ENCODE measurements at regions not wholly inside any gene's neighbourhood (a gene's known extent, or its start where the extent isn't known, plus 50 kb on each side); places are given as distances from the start of the nearest gene placed in this dataset.
"Not testable (repeated sequence)": the region's sequence is repeated elsewhere in the genome, so short reads cannot be mapped to it uniquely, and the experiment has no call there.

- no peak for DNase-seq (ENCODE audit: low read depth)
Measured at GRCh38 chr2:14424478-14425390, 207.8 kb upstream of the LRATD1 start.

DNA sequence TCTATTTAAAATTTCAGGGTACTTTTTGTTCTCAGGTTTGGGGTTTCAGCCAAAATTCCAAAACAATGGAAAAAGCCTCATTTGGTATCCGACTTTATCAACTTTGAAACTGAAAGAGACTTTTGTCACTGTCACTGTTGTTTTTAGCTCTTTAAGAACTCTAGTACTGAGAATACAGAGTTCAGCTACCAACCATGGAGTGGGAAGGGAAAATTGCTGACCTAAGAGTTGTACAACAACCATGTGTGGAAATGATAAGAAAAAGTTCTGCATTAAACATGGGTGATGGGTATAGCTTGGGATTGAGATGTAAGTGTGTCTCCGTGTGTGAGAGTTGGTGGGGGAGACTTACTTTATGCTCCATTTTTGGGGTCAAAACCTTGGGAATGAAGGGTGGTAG lies 206.6 kb upstream of the LRATD1 start:
- DNase-seq (ENCODE audit: low read depth) = no peak

DNA sequence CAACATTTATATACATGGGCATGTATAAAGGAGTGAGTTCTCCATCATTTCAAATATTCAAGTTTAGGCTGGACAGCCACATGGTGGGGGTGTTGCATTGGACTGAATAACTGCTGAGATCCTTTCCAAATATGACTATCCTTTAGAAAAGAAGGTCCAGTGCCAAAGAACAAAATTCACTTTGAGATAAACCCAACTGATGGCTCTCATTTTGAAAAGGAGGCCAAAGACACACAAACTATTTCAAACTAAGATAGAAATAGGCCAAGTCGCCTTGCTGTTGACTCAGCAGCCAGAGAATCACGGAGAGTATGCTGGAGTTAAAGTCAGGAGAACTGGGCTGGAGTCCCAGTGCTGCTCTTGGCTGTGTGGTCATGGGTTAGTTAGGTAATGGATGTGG lies 204.5 kb upstream of the LRATD1 start:
- DNase-seq (ENCODE audit: low read depth) = no peak

DNA sequence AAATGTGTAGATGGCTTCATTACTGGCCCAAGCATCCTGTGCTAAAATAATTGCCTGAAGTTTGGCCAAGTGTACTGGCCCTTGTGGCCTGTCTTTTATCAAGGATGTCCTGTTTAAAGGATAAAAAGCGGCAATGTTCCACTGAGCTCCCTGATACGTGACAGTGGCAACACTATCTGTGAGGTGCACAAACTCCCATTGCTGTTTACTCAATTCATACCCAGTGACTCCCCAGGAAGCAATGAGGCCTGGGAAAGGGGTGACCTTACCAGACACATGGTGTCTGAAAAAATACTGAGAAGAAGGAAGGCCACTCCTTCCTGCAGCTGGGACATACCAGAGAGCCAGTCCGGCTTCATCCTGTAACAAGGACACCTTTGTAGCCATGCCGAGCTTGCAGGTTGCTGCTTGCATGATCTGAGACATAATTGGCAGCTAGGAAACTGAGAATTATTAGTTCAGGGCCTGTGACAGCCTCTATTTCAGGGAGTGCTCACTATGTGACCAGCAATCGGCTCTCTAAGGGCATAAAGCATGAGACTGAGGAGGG lies 198.5 kb upstream of the LRATD1 start:
- DNase-seq (ENCODE audit: low read depth) = no peak

DNA sequence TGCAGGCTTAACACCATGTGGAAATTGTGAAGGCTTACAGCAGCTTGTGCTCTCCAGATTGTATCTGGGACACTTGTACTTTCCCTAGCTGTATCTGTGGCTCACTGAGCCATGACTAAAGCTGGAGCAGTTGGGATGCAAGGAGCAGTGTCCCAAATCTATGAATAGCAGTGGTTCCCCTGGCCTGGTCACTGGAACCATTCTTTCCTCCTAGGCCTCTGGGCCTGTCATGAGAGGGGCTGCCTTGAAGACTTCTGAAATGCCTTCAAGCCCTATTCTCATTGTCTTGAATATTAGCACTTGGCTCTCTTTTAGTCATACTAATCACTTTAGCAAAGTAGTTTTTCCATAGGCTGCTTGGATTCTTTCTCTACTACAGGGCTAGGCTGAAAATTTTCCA lies 186.8 kb upstream of the LRATD1 start:
- DNase-seq (ENCODE audit: low read depth) = no peak

GRCh38 chr2:14448340-14448739 lies 184.2 kb upstream of the LRATD1 start:
- no peak for DNase-seq (ENCODE audit: low read depth)

DNA sequence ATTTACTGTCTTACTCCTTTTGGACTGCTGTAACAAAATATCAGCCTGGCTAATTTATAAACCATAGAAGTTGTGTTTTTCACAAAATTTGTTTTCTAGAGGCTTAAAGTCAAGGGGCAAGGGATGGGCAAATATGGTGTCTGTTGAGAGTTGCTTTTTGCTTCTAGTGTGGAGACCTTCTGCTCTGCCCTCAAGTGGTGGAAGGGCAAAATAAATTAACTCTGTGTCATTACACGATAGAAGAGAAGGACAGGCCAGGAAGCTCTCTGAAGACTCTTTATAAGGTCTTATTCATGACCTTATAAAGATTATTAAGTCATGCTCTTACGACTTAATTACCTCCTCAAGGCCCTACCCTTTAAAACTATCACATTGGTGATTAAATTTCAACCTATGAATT lies 181.2 kb upstream of the LRATD1 start:
- no peak for DNase-seq (ENCODE audit: low read depth)

DNA sequence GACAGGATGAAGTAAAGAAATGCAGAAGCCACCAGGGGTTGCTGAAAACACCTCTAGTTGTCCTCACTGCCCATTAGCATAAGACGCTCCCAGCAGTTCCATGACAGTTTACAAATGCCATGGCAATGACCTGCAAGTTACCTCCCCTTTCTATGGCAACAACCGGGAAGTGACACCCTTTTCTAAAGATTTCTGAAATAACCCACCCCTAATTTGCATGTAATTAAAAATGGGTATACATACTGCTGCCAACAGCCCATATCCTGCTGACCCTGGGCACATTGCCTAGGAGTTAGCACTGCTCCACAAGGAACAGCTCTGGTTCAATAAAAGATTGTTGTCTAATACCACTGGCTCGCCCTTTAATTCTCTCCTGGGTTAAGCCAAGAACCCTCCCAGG lies 178.3 kb upstream of the LRATD1 start:
- no peak for DNase-seq (ENCODE audit: low read depth)

GRCh38 chr2:14459786-14460325 lies 172.7 kb upstream of the LRATD1 start:
- no peak for DNase-seq (ENCODE audit: low read depth)

- no peak for DNase-seq (ENCODE audit: low read depth)
Measured at GRCh38 chr2:14475994-14476393, 156.5 kb upstream of the LRATD1 start.

GRCh38 chr2:14479486-14479885 lies 153.0 kb upstream of the LRATD1 start:
- no peak for DNase-seq (ENCODE audit: low read depth)

GRCh38 chr2:14480120-14480519 lies 152.4 kb upstream of the LRATD1 start:
- no peak for DNase-seq (ENCODE audit: low read depth)

- no peak for DNase-seq (ENCODE audit: low read depth)
Measured at GRCh38 chr2:14480906-14481305, 151.6 kb upstream of the LRATD1 start.

DNA sequence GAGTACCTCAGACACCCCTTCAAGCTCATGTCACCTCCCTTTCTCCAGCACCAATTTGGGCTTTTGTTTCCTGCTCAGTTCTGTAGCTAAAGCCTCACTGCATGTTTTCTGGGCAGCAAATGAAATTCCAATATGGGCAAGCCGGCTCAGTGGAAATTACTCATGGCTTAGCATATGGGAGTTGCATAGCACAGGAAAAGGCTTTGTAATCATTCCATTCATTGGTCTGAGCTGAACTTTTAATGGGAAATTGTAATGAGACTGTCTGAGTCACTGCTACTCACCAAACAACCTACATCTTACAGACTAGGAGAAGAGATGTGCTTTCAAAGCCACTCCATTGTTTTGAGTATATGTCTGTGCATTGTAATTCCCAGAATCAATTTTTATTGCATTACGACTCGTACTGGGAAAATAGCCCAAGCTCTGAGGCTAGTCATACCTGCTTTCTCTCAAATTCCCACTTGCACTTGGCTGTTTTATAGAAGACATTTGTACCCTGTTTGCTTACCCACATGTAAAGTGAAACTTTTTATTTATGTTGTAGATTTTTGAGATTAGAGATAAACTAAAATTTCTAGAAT lies 139.5 kb upstream of the LRATD1 start:
- no peak for DNase-seq (ENCODE audit: low read depth)

GRCh38 chr2:14494759-14495158 lies 137.8 kb upstream of the LRATD1 start:
- no peak for DNase-seq (ENCODE audit: low read depth)

GRCh38 chr2:14501061-14501460 lies 131.5 kb upstream of the LRATD1 start:
- DNase-seq (ENCODE audit: low read depth) = no peak

- DNase-seq (ENCODE audit: low read depth) = not testable (repeated sequence)
Measured at GRCh38 chr2:14506955-14507354, 125.6 kb upstream of the LRATD1 start.

- no peak for DNase-seq (ENCODE audit: low read depth)
Measured at GRCh38 chr2:14511541-14511940, 121.0 kb upstream of the LRATD1 start.

GRCh38 chr2:14513903-14514302 lies 118.6 kb upstream of the LRATD1 start:
- DNase-seq (ENCODE audit: low read depth) = no peak

DNA sequence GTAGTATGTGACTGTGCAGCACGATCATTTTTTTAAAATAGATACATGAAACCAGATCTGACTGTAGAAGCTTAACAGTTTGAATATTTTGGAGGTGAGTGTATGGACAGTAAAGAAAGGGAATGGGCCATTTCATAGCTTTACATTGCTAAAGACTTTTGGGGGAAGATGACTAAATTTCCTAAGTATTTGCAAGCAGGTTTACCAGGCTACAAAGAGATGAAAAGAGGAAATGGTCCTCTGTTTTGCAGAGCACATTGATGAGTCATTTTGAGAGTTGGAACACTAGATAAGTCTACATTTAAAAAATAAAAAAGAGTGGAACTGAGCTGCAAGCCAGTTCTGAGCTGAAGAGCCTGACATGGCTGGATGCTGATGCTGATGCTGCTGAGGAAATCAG lies 115.7 kb upstream of the LRATD1 start:
- peak; percentile 60 for DNase-seq (ENCODE audit: low read depth)

- DNase-seq (ENCODE audit: low read depth) = no peak
Measured at GRCh38 chr2:14517731-14518130, 114.8 kb upstream of the LRATD1 start.

DNA sequence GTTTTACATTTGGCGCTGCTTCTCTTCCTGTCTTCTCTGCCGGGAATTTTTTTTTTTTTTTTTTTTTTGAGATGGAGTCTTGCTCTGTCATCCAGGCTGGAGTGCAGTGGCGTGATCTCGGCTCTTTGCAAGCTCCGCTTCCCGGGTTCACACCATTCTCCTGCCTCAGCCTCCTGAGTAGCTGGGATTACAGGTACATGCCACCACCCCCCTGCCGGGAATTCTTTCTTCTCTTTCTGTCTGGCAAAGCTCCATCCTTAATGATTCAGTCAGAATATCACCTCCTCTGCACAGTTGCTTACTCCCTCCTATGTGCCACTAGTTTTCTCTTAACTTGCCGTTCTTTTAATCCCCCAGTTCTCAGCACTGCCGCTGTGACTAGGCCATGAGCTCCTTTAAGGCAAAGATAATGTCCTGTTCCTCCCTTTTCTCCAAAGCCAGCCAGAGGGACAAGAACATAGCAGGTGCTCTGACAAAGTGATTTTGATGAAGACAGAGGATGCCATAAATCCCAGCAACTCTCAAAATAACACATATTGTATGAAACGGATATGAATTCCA lies 112.1 kb upstream of the LRATD1 start:
- no peak for DNase-seq (ENCODE audit: low read depth)

Data from HS-27A (cell line).